Parathyroid adenoma (tissue), 2 donors: ENCODE measurements at regions not wholly inside any gene's neighbourhood (a gene's known extent, or its start where the extent isn't known, plus 50 kb on each side); places are given as distances from the start of the nearest gene placed in this dataset.

Experiments
- H2AFZ ChIP-seq: fragments of 300-600 bp; sonication (generic); one replicate; pipeline ENCODE4 v1.7.0; 2017; ENCODE audit warnings: antibody characterized with exemption, mild to moderate bottlenecking
- H3K27ac ChIP-seq: fragments of 300-600 bp; sonication (generic); one replicate; pipeline ENCODE4 v1.7.0; 2017
- H3K27me3 ChIP-seq: fragments of 300-600 bp; sonication (generic); one replicate; pipeline ENCODE4 v1.7.0; 2017; ENCODE audit warnings: low read length; ENCODE audit not compliant: control insufficient read depth, insufficient read depth
- H3K36me3 ChIP-seq: fragments of 300-600 bp; sonication (generic); one replicate; pipeline ENCODE4 v1.7.0; 2017; ENCODE audit warnings: low read length; ENCODE audit not compliant: control insufficient read depth, insufficient read depth
- H3K4me1 ChIP-seq: fragments of 300-600 bp; sonication (generic); one replicate; pipeline ENCODE4 v1.7.0; 2017; ENCODE audit warnings: control low read depth
- H3K4me2 ChIP-seq: fragments of 300-600 bp; sonication (generic); one replicate; pipeline ENCODE4 v1.7.0; 2017; ENCODE audit warnings: low read length
- H3K4me3 ChIP-seq: fragments of 300-600 bp; sonication (generic); one replicate; pipeline ENCODE4 v1.7.0; 2017; ENCODE audit warnings: low read depth, low read length
- H3K79me2 ChIP-seq: fragments of 300-600 bp; sonication (generic); one replicate; pipeline ENCODE4 v1.7.0; 2017; ENCODE audit warnings: control low read depth
- H3K9ac ChIP-seq: fragments of 300-600 bp; sonication (generic); one replicate; pipeline ENCODE4 v1.7.0; 2017; ENCODE audit warnings: mild to moderate bottlenecking
- H3K9me3 ChIP-seq: fragments of 300-600 bp; sonication (generic); one replicate; pipeline ENCODE4 v1.7.0; 2017; ENCODE audit warnings: low read length; ENCODE audit not compliant: control insufficient read depth
- TF ChIP-seq, protein P1 (sequence below): fragments of 300-600 bp; sonication (generic); IDR thresholded peaks from one replicate; pipeline ENCODE4 v1.7.0; 2017; ENCODE audit warnings: antibody characterized with exemption, mild to moderate bottlenecking
- donor health status: primary hyperparathyroidism.

DNA sequence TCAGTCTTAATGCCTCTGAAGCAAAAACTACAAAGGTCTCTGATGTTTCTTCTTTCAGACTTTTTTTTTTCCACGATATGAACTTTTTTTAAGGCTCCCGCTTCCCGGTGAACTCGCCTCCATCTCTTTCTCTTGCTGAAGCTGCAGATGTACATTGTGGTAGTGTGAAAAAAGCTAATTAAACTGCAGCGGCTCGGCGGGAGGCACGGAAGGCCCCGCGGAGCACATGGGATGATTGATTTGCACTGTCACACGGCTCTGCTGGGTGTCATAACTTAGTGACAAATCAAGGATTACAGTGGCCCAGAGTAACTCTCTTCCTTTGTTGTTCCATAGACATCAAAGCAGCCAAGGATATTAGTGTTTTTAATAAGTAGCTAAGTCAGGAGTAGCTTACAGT lies 196.3 kb downstream of the AXIN2 start:
- H3K4me2 ChIP-seq: no peak overlapping the region
- no peaks in the 10 kb centered on the region for H3K9me3 ChIP-seq
- no peak overlapping the region for H3K27ac ChIP-seq
- H3K4me3 ChIP-seq: no peak overlapping the region
- H3K4me1 ChIP-seq: no peaks in the 10 kb centered on the region
- TF ChIP-seq, protein P1, sequence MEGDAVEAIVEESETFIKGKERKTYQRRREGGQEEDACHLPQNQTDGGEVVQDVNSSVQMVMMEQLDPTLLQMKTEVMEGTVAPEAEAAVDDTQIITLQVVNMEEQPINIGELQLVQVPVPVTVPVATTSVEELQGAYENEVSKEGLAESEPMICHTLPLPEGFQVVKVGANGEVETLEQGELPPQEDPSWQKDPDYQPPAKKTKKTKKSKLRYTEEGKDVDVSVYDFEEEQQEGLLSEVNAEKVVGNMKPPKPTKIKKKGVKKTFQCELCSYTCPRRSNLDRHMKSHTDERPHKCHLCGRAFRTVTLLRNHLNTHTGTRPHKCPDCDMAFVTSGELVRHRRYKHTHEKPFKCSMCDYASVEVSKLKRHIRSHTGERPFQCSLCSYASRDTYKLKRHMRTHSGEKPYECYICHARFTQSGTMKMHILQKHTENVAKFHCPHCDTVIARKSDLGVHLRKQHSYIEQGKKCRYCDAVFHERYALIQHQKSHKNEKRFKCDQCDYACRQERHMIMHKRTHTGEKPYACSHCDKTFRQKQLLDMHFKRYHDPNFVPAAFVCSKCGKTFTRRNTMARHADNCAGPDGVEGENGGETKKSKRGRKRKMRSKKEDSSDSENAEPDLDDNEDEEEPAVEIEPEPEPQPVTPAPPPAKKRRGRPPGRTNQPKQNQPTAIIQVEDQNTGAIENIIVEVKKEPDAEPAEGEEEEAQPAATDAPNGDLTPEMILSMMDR: no peak
- no peak overlapping the region for H3K9ac ChIP-seq
- H3K36me3 ChIP-seq: no peaks in the 10 kb centered on the region
- H2AFZ ChIP-seq: no peak overlapping the region
- H3K79me2 ChIP-seq: no peaks in the 10 kb centered on the region
- H3K27me3 ChIP-seq: no peaks in the 10 kb centered on the region

DNA sequence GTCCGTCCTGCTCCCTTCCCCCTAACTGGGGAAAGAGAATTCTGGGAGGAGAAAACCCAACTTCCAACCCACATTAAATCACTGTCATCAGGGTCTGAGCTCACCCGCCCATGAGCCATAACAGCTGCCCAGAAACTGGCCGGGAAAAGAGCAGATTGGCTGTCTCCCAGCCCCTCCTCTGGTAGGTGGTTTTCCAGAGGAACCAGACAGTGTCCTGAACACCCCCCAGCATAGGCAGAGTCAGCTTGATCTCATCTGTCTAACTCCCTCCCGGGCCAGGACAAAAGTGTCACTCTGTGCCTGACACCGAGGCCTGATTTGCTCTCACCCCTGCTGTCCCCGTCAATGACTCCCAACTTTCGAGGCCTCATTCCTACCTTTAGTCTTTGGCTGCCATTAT lies 197.0 kb downstream of the AXIN2 start:
- no peak overlapping the region for H3K9ac ChIP-seq
- TF ChIP-seq, protein P1: no peak
- no peak overlapping the region for H3K27ac ChIP-seq
- H2AFZ ChIP-seq: no peak overlapping the region
- H3K9me3 ChIP-seq: no peaks in the 10 kb centered on the region
- H3K27me3 ChIP-seq: no peaks in the 10 kb centered on the region
- H3K4me1 ChIP-seq: no peaks in the 10 kb centered on the region
- H3K36me3 ChIP-seq: no peaks in the 10 kb centered on the region
- H3K4me3 ChIP-seq: no peak overlapping the region
- H3K4me2 ChIP-seq: no peak overlapping the region
- H3K79me2 ChIP-seq: no peaks in the 10 kb centered on the region

DNA sequence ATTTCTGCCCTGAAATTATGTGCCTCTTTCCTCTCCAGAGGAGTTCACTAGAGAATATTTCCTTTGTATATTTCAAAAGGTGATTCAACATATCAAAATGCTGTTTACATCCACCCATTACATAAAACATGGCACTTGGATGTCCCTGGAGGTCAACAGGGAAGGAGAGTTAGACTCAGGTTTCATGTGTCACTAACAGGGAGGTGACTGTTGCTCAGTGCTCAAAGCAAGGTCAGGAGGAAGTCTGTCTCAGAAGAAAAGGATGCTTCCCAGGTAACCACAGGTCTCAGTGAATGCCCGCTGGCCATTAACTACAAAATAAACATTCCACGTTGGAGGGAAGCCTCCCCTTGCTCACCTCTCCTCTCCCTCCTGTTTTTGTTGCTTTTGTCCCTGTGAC lies 198.6 kb downstream of the AXIN2 start:
- TF ChIP-seq, protein P1: no peak
- H3K4me1 ChIP-seq: no peaks in the 10 kb centered on the region
- H3K27ac ChIP-seq: no peak overlapping the region

DNA sequence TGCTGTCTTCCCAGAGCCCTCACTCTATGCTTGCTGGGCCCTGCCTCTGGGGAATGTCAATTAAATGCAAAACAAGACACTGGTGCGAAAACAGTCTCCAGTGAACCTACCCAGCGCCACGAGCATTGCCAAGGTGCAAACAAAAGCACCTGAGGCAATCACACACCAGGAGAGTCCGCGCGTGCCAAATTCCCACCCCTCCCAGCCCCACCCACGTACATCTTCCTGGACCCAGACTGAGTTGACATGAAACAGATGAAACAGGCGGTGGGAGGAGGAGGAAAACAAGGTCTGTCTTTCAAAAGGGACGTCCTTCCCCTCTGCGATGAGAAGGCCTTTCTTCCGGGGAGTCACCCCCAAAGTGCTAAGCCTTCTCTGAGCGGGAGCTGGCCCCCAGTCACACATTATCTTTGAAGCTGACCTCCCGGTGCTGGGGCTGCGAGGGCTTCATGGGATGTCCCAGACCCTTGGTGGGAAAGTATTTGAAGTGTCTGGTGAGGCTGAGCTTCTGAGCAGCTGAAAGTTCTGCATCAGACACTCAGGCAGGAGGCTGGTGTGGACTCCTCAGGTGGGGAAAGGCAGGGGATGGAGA lies 200.4 kb downstream of the AXIN2 start:
- H3K27ac ChIP-seq: no peak overlapping the region
- no peak overlapping the region for H3K4me3 ChIP-seq
- no peak overlapping the region for H3K4me2 ChIP-seq
- no peak overlapping the region for H3K9ac ChIP-seq
- H3K27me3 ChIP-seq: no peaks in the 10 kb centered on the region
- no peaks in the 10 kb centered on the region for H3K79me2 ChIP-seq
- no peaks in the 10 kb centered on the region for H3K9me3 ChIP-seq
- H3K36me3 ChIP-seq: no peaks in the 10 kb centered on the region
- no peak overlapping the region for H2AFZ ChIP-seq
- no peaks in the 10 kb centered on the region for H3K4me1 ChIP-seq
- TF ChIP-seq, protein P1: no peak

More for the DNA sequence above, 198.6 kb downstream of the AXIN2 start:
- Histone ChIP-seq H3K27me3 (no peaks in the 10 kb centered on the region), H2AFZ (no peak overlapping the region), H3K9ac (no peak overlapping the region), H3K9me3 (no peaks in the 10 kb centered on the region), H3K4me3 (no peak overlapping the region), H3K4me2 (no peak overlapping the region), H3K36me3 (no peaks in the 10 kb centered on the region), H3K79me2 (no peaks in the 10 kb centered on the region)

DNA sequence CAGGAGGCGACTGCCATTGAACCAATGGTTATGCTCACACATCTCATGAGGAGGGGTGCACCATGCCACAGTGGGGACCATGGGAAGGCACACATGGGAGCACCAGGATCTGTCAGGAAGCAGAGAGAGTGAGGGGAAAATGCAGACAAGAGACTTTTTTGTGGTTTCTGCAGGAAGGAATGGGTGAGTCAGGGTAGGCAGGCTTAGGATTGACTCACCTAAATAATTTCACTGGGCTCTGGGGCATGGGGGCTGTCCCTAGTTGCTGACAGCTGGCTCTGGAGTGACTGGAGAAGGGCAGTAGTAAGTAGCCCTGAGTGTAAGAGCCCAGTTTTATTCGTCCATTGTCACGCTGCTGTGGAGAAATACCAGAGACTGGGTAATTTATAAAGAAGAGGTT lies 202.4 kb downstream of the AXIN2 start:
- no peak overlapping the region for H2AFZ ChIP-seq

More for the DNA sequence above, 202.4 kb downstream of the AXIN2 start:
- no peaks in the 10 kb centered on the region for H3K27me3 ChIP-seq
- H3K4me3 ChIP-seq: no peak overlapping the region
- H3K4me1 ChIP-seq: no peaks in the 10 kb centered on the region
- no peaks in the 10 kb centered on the region for H3K36me3 ChIP-seq
- no peaks in the 10 kb centered on the region for H3K79me2 ChIP-seq
- no peak overlapping the region for H3K9ac ChIP-seq
- H3K9me3 ChIP-seq: no peaks in the 10 kb centered on the region
- H3K4me2 ChIP-seq: no peak overlapping the region
- H3K27ac ChIP-seq: no peak overlapping the region
- TF ChIP-seq, protein P1: no peak
